COR-L47 (cell line): ENCODE measurements at regions not wholly inside any gene's neighbourhood (a gene's known extent, or its start where the extent isn't known, plus 50 kb on each side); places are given as distances from the start of the nearest gene placed in this dataset.
A peak's percentile ranks its signal among the peaks of the same experiment; 100 is the strongest.

Experiments used
- DNase-seq: peaks from one replicate; lab custom pipeline; 2025; lab: John Stamatoyannopoulos, UW

GRCh38 chr5:146940295-146940694, 61.7 kb upstream of the PPP2R2B start:
- DNase-seq, result no peak

GRCh38 chr5:146944019-146944418, 65.5 kb upstream of the PPP2R2B start:
- DNase-seq, result no peak

DNA sequence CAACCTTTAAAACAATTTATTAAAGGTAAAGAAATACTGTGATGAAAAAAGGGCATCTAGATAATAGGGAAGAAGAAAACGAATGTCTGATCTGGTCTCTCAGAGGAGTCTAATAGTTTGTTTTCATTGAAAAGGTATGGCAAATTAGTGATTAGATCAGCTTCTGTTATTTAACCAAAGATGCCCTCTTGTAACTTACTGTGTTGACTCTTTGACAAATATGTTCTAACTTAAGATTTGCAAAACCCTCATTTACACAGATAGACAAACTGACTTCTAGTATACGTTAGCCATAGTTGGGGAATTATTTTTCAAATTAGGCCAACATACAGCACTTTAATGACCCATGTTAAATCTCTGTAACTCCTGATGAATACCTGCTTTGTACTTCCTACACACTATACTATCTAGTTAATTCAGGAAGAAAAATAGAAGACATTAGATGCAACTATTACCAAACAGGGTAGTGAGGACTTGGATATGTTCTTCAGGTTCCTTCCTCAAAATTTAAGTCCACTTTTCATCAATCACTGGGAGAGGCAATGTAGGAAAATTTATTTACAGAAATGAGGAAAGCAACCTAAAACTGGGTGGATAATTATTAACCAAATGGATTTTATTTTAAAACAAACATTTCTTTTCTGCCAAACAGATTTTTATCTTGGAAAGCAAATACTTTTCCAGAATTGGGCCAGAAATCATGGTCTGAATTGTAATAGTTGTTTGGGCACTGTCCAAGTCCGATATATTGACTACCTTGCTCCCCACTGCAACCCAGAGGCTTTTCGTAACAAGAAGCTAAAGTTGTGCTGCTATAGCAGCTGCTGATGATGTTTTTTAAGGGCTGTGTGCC, 66.4 kb upstream of the PPP2R2B start:
- no peak for DNase-seq

- no peak for DNase-seq
Measured at GRCh38 chr5:146945617-146946084, 67.1 kb upstream of the PPP2R2B start.

DNA sequence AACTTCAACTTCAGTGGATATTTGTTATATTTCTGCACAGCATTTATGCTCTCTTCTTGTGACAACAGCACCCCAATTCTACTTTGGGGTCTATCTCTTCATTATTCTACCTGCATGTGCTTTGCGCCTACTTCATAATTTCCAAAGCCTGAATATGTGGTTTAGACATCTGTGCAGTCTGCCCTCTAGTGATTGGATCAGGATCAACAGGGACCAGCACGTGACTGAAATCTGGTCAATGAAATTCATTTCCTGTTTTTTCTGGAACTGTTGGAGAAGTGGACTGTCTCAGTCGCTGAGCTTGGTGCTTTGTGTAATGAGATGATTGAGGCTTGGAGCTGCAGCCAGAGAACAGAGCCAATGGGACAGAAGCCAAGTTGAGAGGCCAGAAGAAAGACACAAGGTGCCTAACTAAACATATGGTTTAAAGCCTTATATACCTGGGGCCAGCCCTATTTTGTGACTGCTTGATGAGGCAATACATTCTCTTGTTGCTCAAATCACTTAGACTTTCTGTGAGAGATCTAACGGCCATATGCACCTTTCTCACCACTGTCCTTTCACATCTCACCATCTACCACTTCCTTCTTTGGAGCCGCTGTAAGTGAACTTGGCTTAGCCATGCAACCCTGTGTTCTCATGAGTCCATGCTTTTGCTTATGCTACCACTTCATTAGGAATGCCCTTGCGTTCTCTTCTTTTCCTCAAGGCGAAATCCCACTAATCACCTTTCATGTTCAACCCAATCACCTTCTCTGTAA, 68.8 kb upstream of the PPP2R2B start:
- peak; percentile 34 for DNase-seq

DNA sequence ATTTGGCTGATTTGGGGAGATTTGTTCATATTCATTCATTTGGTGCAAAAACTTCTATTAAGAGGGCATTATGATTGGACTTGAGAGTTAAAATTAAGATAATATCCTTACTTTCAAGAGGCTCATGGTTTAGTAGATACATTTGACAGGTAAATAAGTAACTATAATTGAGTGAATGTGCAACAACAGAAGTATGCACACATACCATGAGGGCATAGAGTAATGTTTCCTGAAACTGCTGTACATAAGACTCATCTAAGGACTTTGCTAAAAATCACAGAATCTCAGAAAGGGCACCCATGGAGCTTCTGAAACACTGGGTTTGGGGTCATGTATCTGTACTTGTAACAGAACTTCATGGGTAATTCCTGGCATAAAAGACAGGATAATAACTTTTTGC, 70.1 kb upstream of the PPP2R2B start:
- DNase-seq, result no peak

- DNase-seq, result no peak
Measured at GRCh38 chr5:146952168-146952567, 73.6 kb upstream of the PPP2R2B start.

DNA sequence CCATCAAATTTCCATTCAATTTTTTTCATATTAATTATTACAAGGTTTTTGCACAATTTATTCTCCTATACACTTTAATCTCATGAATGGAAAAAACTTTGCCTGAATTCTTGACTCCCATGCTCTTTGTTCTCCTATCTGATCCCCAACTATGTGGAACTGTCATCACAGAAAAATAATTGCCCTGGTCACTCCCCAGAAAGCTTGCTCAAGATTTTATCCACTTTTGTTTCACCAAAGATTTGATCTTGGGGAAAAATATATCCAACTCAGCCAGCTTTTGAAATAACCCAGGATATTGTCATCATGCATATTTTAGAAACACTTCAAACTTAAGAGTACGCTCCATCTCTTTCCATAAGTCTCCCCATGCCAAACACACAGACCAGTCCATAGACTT, 77.7 kb upstream of the PPP2R2B start:
- DNase-seq, result no peak

DNA sequence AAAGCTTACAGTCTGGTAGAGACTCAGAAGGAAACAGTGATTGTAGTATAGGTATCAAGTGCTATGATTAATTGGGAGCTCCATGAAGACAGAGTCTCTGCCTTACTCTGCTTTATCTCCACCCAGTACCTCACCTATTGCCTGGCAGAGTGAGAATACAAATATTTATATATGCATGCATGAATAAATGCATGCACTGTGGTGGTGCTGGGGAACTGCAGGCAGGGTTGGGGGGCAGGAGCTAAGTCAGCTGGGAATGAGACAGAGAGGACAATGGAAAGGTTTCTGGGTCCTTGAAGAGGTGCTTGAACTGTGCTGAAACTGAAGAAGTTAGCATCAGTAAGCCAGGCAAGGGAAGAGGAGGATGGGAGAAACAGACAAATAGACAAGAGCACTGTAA, 80.8 kb upstream of the PPP2R2B start:
- DNase-seq, result no peak

DNA sequence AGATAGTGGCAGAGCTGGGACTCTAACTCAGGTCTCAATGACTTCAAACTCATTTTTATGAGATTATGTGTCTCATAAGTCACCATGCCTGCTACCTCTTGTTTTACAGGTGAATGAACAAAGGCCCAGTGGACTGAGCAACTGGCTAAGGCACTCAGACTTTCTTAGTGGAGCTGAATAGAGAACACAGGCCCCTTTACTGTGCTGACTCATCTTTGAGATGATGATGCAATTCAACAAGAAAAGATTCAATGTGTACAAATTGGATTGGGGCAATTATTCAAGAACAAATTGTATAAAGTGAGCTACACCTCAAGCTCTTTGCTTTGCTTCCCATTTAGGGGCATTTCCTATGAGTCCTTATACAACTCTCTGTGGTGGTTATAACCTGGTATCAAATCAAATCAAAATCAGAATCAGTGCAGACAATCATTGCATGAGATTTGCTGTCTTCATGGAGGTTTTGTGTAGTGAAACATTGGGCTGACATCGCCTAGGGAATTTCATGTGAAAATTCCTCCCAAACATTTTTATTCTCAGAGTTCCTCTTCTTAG, 84.3 kb upstream of the PPP2R2B start:
- DNase-seq, result no peak

DNA sequence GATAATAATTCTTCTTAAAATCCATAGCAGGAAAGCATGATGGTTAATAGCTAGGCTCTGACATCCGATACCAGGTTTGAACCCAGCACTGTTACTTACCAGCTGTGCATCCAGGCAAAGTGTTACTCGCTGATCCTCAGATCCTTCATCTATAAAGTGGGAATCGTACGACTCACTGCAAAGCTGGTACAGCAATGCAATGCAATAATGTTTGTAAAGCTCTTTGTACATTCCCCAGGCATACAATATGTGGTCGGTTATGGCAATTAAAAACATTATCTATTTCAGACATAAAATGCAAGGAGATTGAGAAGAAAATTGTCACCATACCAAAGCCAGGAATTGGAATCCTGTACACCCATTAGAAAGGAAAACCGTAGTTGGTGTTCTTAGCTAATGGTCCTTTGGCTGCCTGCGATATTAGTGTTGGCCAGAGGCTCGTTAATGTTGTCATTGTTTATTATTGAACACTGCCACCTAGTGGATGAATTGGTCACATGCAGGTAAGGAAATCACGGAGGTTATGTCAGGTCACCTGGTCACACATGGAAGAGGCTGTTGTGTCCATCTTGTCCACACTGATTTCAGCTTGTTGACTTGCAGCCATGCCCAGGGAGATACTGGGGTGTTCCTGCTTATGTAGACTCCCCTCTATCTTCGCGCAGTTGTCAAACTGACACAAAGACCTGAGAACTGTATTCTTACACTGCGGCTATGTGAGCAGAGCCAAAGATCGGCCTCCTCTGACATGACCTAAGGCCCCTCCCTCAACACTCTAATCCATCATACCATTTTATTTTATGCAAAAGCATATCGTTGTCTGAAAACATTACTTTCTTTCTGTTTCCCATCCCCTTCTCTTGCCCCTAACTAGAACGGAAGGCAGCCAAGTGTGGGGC, 87.5 kb upstream of the PPP2R2B start:
- peak; percentile 64 for DNase-seq

DNA sequence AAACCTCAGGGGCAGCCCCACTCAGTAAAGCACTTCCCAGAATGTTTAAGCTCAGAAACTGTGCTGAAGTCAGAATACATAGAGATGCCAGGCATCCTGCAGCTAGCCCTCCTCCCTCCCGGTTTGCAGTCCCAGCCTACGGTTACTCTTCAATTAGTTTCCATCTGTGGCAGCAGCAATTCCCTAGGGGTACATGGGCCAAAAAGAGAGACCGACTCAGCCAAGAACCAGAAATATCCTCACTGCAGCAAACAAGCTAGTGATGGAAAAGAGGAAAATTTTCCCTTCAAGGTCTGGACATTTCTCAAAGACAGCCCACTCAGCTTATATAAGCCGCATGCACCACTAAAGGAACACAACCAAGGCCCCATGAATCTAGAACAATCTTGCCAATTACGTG, 89.1 kb upstream of the PPP2R2B start:
- DNase-seq, result no peak

DNA sequence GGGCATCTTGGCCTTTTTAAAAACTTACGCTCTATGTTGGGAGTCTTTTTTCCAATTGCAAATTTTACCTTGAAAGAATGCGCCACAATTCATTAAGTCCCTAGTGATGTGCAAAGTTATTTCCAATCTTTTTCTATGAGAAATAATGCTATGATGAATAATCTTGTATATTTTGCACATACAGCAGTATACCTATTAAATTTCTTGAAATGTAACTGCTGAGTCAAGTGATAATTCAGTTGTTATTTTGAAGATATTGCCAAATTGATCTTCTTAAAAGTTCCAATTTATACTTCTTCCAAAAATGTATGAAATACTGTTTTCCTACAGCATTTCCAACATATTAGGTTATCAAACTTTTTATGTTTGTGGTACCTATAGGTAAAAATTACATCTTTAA, 92.8 kb upstream of the PPP2R2B start:
- DNase-seq, result no peak

- no peak for DNase-seq
Measured at GRCh38 chr5:146986469-146986868, 107.9 kb upstream of the PPP2R2B start.

DNA sequence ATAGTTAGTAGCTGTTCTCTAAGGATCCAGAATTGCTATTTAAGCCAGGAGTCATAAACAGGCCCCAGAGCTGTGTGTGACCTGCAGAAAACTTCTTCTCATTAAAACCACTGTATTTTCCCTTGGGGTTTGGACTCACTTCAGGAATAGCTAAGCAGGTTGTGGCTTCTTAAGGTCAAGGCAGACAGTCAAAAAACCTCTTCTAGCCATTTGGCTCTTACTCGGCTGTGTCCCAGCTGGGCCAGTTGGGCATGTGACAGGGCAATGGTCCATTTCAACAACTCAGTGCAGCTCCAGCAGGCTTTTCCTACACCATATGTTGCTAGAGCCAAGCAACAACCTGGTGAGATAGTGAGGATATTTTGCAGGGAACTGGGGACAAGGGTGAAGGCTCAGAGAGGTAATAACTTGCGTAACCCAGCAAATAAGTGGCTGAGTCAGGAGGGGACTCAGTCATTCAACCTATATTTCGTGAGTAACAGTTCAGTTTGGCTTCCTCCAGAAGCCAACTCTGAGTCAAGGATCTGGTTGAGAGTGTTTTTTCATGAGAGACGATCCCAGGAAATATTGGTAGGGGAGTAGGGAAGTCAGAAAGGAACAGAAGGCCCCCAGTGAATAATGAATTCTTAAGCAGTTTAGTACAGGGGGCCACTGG, 115.4 kb upstream of the PPP2R2B start:
- DNase-seq, result no peak

- DNase-seq, result no peak
Measured at GRCh38 chr5:146995878-146996277, 117.3 kb upstream of the PPP2R2B start.

GRCh38 chr5:147015405-147015804, 136.8 kb upstream of the PPP2R2B start:
- no peak for DNase-seq

DNA sequence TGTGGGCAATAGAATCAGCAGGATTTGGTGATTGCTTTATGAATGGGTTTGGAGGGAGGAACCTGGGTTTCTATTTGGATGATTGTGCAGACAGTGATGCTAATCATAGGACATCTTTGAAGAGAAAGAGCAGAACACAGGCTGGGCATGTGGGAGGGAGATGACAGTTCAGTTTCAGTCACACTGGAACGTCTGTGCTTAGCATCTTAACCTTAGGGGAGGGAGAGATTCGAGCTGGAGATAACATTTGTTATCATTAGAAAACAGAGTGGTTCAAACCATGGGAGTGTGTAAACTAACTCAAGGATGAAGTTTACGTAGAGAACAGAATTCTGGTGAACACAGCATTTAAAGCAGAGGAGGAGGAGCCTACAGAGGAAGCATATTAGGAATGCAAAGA, 138.6 kb upstream of the PPP2R2B start:
- DNase-seq, result no peak

- no peak for DNase-seq
Measured at GRCh38 chr5:147017621-147018020, 139.1 kb upstream of the PPP2R2B start.

DNA sequence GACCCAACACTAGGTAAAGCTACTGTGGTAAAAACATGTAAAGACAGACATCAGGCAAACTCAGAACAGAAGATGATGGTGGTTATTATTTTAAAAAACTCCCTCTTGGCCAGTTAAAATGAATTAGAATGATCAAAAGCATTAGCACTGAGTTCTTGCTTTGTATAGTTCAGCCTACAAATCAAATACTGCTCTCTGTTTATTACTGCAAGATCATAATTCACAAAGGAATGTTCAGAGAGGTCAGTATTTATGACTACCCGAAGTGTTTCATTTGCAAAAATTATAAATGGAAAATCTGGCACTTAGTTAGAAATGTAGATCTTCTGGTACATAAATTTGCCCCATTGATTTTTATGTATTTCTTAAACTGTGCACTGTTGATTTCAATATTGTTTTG, 140.3 kb upstream of the PPP2R2B start:
- DNase-seq, result no peak

DNA sequence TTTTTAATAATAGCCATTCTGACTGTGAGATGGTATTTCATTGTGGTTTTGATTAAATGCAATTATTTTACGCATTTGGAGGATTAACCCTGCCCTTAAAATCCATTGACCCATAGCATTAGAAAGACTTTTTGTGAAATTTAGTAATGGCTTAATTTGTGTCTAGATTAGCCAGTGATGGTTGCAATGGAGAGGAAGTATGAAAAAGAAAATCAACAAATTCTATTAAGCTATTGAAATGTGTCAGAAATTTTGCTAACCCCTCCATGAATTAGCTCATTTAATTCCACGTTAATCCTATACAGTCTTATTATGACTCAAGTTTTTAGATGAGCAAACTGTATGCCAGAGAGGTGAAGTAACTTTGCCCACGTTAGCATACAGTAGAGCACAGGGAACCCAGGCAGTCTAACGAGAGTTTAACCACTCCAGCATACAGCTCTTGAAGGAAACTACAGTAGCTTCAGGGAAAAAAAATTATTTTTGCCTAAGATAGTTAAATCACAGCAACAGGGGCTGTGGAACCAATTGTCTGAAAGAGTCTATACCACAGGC, 158.2 kb upstream of the PPP2R2B start:
- no peak for DNase-seq
